ENCODE measurements at regions not wholly inside any gene's neighbourhood (a gene's known extent, or its start where the extent isn't known, plus 50 kb on each side); places are given as distances from the start of the nearest gene placed in this dataset.

DNA sequence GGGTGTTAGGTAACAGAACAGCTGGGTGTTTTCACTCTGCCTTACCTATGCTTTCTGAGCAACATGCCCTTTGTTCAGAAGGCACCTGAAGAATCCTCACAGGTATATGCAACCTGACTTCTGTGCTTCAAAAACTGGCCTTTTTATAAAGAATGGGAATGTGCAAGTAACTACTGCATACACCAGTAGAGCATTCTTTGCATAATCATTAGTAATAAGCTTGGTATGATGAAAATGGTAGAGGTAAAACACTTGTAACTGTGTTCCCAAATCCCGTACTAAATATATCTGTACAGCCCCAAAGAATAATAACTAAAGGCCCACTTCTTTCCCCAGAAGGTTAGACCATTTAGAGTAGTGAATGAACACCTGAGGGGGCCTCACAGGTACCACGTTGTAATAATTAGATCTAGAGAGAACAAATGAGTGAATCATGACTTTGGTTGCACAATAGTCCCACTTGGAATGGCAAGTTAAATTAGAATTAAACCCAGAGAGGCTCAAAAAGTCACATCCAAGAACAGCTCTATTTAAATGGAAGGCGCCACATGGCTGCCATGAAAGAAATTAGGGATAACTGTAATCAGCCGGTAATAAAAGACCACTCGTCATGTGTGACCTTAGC lies 413.9 kb downstream of the KLF12 start:
- no peak for DNase-seq (ENCODE audit: low spot score)
- no peak overlapping the region for H3K27ac ChIP-seq
- CTCF ChIA-PET, result interaction anchor here (0.5 to 0.8 kb wide), 3 partner anchors 10 to 211 kb away, joined by 3 to 4 read pairs (median 3); no protein-coding TSS in a partner anchor
- TF ChIP-seq, protein P1, sequence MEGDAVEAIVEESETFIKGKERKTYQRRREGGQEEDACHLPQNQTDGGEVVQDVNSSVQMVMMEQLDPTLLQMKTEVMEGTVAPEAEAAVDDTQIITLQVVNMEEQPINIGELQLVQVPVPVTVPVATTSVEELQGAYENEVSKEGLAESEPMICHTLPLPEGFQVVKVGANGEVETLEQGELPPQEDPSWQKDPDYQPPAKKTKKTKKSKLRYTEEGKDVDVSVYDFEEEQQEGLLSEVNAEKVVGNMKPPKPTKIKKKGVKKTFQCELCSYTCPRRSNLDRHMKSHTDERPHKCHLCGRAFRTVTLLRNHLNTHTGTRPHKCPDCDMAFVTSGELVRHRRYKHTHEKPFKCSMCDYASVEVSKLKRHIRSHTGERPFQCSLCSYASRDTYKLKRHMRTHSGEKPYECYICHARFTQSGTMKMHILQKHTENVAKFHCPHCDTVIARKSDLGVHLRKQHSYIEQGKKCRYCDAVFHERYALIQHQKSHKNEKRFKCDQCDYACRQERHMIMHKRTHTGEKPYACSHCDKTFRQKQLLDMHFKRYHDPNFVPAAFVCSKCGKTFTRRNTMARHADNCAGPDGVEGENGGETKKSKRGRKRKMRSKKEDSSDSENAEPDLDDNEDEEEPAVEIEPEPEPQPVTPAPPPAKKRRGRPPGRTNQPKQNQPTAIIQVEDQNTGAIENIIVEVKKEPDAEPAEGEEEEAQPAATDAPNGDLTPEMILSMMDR (conservative IDR thresholded peaks at IDR 0.05; ENCODE audit: low read depth), result no peak
- POLR2A ChIA-PET (ENCODE audit: low non-redundant PET), result no interaction called here

DNA sequence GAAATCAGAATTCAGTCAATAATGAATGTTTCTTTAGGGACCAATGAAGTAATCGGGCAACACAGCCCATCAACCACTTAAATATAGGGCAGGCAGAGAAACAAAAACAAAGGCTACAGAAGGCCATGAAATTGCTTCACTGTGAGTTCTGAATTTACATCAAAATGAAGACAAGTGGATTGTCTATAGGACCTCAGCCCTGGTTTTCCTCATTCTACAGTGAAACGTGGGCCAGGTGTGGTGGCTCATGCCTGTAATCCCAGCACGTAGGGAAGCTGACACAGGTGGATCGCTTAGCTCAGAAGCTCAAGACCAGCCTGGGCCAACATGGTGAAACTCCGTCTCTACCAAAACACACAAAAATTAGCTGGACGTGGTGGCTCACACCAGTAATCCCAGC lies 416.0 kb downstream of the KLF12 start:
- CTCF ChIA-PET, result no interaction called here
- H3K27ac ChIP-seq, result no peak overlapping the region
- TF ChIP-seq, protein P1 (conservative IDR thresholded peaks at IDR 0.05; ENCODE audit: low read depth), result no peak

DNA sequence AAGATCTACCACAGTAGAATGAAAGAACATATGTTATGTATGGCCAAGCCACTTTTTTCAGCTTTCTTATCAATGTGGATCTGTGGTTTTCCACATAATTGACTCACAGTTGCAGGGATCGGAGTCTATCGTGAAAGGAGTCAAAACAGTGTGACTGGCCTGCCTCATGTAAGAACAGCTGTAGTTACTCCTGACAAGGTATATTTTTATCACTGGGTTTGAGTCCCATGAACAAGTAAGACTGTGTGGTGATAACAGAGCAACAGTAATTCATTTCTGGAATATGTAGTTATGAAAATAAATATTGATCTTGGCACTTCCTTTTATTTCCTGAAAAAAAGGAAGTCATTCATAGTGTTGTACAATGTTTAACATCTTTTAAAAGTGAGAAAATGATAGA lies 416.6 kb downstream of the KLF12 start:
- H3K27ac ChIP-seq, result no peak overlapping the region
- TF ChIP-seq, protein P1 (conservative IDR thresholded peaks at IDR 0.05; ENCODE audit: low read depth), result no peak
- ChIA-PET POLR2A (ENCODE audit: low non-redundant PET) (no interaction called here), CTCF (no interaction called here)
- DNase-seq (ENCODE audit: low spot score), result no peak

More for the DNA sequence above, 416.0 kb downstream of the KLF12 start:
- DNase-seq (ENCODE audit: low spot score), result no peak
- POLR2A ChIA-PET (ENCODE audit: low non-redundant PET), result no interaction called here

DNA sequence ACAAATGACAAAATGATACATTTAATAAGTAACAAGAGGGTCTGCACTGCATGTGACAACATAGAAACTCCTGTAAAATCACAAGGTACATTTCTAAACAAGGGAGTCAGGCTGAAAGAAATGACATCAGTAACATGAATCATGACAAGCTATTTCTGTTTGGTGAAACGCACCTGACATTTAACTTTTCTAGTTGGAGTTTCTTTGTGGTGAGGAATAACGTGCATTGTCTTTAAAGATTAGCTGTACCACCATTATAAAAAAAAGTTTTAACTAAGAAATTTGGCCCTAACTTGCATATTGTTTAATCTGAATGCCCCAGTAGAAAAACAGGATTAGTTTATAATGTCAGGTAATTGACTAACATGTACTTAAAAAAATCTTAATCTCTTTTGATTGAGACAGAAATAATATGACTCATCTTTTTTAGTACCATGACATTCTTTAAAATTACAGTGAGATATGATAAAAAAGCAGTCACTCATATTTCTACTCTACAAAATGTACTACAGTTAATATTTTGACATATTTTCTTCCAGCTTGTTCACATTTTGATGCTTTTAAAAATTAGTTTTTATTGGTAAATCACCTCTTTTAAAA lies 418.2 kb downstream of the KLF12 start:
- peak; percentile 15 for DNase-seq (ENCODE audit: low spot score)
- ChIA-PET POLR2A (ENCODE audit: low non-redundant PET) (no interaction called here), CTCF (no interaction called here)
- TF ChIP-seq, protein P1 (conservative IDR thresholded peaks at IDR 0.05; ENCODE audit: low read depth), result no peak
- H3K27ac ChIP-seq, result no peak overlapping the region

DNA sequence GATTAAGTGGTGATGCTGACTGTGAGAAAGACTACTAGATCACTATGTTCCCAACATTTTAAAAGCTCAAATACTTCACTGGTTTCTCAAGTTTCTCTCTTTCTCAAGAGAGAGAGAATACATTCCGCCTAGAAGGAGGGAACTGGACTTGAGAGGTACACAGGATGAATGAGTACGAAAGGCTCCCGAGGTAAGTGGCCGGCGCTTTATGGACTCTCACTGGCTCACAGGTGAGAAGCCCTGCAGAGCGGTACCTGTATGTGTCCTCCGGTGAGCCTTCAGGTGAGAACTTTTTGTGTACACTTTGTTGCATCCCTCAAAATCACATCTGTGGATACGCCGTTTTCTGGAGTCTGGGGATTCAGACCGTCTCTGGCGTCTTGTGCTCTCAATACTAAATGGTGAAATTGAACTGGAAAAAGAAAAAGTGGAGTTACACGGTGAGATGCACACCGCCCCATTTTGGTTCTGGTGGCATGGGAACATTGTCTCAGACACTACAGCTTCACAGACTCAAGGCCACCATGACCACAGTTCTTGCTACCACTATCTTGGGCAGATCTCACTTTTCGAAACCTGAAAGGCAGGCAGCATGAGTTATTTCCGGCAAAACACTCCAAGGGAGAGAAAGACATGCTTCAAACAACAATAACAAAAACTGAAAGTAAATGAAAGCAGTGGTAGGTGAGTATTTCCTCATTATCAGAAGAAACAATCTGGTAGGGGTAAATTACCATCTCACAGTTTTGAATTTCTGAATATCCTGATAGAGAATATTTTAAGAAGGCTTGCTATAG lies 418.9 kb downstream of the KLF12 start:
- POLR2A ChIA-PET (ENCODE audit: low non-redundant PET), result no interaction called here
- no peak overlapping the region for H3K27ac ChIP-seq
- CTCF ChIA-PET, result no interaction called here
- TF ChIP-seq, protein P1 (conservative IDR thresholded peaks at IDR 0.05; ENCODE audit: low read depth), result no peak
- DNase-seq (ENCODE audit: low spot score), result no peak

DNA sequence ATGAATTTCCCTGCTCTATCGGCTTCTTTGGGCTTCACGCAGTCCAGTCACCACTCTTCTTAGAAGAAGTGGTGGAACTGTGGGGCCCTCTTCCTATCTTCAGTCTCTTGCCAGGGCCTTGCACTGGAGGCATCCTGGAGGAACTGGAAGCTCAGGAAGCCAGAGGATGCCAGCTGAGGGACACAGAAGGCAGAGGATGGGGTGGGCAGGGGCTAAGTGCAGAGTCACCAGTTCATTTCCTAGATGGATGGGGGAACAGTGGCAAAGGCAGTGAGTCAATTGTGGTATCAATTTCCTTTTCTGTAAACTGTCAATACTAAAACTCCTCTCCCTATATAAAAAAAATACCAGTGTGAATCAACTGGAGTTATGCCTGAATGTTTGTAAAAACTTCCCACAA lies 419.7 kb downstream of the KLF12 start:
- ChIA-PET POLR2A (ENCODE audit: low non-redundant PET) (no interaction called here), CTCF (no interaction called here)
- no peak overlapping the region for H3K27ac ChIP-seq
- TF ChIP-seq, protein P1 (conservative IDR thresholded peaks at IDR 0.05; ENCODE audit: low read depth), result no peak
- DNase-seq (ENCODE audit: low spot score), result no peak

All from RWPE1 (cell line).